SHP77 (cell line): ENCODE measurements at regions not wholly inside any gene's neighbourhood (a gene's known extent, or its start where the extent isn't known, plus 50 kb on each side); places are given as distances from the start of the nearest gene placed in this dataset.
"Not testable (repeated sequence)": the region's sequence is repeated elsewhere in the genome, so short reads cannot be mapped to it uniquely, and the experiment has no call there.

Source experiments
- DNase-seq, 2 experiments: peaks; one replicate each; lab custom pipeline; 2025; lab: John Stamatoyannopoulos, UW

DNA sequence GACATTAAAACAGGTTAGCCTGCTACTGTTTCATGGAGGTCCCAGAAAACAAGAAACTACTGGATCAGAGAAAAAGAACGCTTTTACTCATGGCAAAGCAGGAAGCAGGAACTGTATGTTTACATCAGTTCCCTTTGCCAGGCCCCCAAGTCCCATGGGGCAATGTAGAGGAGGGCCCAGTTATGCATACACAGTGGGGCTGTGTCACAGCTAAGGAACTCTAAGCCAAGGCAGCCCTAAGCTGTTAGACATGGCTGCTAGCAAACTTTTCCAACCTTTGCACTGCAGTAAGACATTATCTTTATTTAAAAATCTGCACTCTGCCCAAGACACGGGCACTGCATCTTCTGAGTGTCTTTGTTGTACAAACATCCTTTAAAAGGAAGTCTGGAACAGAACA is 975.8 kb downstream of the C4orf33 start:
- no peak for DNase-seq

DNA sequence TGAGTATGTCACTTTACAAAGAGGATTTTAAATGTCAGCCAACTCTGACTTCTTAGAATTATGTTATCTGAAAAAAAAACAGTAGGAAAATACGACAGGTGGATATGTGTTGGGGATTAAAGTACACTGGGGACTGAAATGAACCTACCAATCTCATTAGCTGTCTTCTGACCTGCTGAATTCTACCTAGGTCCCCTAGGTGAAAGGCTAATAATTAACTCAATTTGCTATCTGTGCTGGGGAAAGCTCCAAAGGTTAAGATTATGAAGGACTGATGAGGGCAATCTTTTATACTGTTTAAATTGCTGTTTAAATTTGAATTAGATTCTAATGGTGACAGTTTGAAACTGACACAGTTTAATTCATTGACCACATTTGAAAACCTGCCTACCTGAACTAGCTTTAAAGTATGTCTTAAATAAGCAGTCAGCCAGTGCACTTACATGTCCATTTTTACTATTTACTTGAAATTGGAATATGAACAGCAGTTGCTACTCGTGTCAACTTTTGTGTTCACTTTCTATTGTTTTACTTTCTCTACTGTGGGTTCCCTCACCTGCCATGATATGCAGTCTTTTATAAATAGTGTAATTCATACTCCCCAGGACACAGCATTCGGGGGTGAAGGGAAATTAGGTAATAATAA is 977.3 kb downstream of the C4orf33 start:
- no peak for DNase-seq

DNA sequence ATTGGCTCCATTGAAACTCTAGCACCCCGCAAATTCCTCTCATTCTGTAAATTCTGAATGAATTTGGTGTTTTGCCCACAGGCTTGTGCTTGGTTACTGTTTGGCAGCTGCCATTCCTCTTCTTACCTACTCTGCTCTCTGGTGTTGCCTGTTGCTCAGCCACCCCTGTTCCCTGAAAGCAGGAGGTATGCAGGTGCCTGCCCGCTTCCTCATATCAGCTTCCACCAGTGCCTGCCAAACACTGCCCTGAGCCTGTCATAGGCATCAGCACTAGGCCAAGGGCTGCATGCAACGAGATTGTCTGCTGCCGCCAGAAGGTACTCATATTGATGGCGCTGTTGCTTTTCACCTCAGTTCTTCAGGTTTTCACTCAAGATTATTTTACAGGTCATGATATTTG is 978.1 kb downstream of the C4orf33 start:
- DNase-seq: no peak

DNA sequence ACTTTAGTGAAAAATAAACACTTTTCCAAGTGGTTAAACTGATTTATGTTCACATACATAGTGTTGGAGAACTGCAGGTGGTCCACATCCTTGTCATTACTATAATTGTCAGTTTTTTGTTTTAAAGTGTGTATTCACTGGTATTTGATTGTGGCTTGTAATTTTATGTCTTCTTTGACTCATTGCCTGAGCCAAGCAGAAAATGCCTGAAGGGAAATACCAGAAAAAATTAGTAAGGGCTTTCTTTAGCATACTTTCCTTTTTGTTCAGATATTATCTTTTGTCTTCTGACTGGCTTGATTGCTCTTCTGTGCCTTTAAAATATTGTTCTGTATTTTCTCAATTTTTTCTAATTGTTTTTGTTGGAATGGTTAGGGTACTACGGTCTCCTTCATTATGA is 981.3 kb downstream of the C4orf33 start:
- DNase-seq: no peak

DNA sequence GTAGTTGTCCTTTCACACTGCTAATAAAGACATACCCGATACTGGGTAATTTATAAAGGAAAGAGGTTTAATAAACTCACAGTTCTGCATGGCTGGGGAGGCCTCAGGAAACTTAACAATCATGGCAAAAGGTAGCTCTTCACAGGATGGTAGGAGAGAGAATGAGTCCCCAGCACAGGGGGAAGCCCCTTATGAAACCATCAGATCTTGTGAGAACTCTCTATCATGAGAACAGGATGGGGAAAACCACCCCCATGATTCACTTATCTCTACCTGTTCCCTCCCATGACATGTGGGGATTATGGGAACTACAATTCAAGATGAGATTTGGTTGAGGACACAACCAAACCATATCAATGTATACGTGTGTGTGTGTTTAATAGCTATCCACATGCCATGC is 983.1 kb downstream of the C4orf33 start:
- not testable (repeated sequence) for DNase-seq

DNA sequence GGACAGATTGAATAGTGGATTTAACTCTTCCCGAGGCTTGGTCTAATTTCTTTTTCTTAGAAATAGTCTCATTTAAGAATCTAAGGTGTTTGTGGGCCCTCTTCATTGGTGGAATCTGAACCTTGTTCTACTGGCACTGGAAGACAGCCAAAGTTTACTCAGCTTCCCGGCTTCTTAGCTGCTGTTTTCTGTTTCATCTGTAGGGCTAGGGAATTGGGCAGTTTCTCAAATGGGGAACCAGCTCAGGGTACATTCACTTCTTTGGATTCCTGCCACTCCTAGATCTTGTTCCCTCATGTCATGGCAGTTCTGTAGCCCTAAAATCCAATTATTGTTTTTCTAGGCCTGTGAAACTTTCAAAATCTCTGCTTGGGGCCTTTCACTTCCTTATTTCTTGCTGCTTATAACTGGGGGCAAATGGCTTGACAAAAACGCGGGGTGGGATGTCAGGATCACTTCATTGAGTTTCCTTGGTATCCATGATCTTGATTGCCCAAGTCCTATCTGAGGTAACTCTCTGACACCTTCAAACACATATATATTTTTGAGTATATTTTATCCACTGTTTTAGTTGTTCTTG is 985.0 kb downstream of the C4orf33 start:
- DNase-seq: no peak

DNA sequence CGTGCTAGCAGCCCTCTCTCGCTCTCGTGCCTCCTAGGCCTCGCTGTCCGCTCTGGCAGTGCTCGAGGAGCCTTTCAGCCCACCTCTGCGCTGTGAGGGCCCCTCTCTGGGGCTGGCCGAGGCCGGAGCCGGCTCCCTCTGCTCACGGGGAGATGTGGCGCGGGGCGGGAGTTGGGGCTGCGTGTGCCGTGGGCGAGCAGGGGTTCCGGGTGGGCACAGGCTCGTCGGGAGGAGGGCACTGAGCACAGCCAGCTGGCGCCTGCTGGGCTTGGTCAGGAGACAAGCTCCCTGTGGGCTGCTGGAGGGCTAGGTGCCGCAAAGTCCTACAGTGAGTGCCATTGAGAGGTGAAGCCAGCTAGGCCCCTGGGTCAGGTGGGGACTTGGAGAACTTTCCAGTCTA is 994.5 kb downstream of the C4orf33 start:
- no peak for DNase-seq

DNA sequence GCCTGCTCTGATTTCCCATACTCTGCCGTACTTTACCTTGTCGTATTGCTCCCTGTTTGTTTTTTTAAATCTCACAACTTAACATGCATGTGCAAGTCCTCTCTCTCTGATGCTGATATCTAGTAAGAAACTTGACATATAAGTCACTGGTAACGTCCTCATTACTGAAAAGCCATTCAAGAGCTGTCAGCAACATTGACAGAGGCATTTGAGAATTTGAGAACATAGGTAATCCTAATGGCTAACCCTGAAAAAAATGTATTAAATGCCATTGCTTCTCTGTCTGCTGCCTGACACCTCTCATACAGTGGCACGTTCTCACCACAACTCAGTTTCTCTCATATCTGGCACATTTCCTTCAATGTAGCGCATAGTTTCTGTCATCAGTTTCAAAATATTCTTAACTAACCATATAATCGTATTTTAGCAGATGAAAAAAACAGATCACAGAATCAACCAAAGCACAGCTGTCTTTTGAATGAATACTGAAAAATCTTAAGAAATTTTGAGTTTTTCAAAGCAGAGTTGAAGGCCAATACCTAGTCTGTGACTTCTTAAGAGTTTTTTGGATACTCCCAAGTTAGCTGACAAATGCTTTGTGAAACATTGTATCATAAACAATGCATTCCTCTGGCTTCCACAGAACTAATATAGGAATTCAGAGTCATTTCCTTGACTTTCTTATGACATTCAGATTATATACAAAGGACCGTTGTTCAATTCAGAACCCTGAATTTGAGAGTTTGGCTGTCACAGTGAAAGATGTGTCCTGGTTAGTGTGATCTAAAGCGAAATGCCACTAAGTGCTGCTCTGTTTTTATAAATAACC is 996.4 kb downstream of the C4orf33 start:
- DNase-seq: no peak

DNA sequence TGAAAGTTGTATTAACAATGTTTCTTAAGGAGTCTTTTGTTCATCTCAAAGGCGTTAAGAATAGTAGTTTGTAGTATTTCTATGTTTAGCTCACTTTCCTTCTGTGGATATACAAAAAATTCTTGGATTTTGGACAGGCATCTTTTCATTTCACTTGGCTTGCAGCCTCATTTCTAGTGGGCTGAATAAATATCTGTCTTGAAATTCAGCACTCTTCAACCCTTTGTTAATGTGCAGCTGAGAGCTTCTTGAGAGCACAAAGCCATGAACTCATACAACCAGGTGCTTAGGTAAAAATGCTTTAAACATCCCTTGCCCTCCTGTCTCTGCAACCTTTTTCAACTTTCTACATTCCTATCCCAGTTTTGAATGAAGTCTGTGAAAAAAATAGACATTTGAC is 1003.2 kb downstream of the C4orf33 start:
- no peak for DNase-seq

DNA sequence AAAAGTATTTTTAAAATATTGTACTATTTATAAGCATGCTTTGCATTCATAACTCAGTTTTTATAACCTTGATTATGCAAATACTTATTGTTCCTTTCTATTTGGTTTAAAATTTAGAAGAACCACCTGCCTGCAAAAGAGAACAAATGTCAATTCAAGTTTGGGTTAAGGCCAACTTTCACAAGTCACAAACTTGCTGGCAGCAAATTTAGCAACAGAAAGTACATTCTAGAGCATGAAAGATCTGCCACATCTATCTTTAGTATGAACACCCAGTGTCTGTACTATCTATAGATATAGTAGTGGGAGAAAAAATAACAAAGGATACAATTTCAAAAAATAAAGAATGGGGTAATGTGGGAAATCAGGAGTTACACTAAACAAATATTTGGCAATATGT is 1014.2 kb downstream of the C4orf33 start:
- DNase-seq: no peak

DNA sequence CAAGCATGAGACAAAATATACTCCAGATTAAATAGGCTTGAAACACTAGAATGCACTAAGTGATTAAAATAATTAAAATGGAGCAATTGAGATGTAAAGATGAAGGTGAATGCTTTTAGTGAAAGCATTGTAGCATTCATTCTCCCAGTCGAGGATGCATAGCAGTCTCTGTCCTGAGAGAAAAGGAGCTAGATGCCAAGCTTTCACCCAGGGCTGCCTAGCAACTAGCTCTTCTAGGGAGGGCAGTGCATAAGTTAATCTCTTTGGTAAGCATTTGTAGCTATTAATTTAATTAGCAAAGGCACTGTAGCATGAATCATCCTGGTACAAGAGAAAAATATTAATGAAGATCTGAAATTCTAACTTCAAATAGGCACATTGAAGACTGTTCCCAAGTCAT is 1014.8 kb downstream of the C4orf33 start:
- no peak for DNase-seq

DNA sequence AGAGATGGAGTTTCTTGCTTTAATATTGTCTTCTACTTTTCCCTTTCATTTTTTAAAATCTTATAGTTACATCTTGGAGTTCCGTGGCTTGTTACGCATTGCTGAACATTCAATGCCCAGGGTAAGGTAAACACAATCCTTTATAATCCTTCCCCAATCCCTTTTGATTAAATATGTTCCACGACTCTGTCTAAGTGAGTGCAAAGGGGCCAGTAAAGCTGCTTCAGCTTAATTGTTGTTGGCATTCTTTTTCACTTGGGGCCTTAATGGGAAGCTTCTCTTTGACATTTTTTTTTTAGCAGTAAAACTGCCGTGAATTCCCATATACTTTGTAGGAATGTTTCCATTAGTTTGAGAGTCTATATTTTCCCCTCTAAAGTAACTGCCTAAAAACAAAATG is 1028.1 kb downstream of the C4orf33 start:
- no peak for DNase-seq

DNA sequence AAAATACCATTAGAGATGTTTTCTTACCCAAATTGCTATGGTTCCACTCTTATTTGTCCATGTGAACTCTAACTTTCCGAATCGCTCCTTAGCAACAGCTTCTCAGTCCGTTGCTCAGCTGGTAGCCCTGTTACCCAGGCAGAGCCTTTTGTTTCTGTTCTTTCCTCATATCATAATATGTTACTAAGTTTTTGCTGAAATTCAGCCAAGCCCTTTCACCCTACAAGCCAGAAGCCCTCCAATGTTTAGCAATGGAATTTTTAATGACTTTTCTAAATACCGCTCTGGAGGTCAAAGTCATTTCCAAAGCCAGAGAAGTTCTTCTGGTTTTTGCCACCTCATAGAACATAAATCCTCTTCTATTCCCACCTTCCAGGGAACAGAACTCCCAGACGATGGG is 1029.5 kb downstream of the C4orf33 start:
- no peak for DNase-seq

DNA sequence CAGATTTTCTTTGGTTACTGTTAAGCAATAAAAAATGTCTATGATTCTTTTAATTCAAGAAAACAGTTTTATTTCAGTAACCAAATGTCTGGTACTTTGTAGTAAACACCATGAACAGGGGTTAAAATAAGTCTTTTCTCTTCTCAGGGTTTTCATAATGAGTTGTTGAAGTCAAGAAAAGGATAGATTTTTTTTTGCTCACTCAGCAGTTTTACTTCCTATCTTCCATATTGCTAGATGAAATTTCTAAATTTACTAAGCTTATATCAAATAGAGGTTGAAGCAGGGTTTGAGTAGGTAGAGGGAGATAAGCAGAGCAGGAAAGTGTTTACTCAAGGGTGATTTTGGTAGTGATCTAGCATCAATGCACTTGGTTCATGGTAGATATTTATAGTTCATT is 1031.3 kb downstream of the C4orf33 start:
- no peak for DNase-seq

DNA sequence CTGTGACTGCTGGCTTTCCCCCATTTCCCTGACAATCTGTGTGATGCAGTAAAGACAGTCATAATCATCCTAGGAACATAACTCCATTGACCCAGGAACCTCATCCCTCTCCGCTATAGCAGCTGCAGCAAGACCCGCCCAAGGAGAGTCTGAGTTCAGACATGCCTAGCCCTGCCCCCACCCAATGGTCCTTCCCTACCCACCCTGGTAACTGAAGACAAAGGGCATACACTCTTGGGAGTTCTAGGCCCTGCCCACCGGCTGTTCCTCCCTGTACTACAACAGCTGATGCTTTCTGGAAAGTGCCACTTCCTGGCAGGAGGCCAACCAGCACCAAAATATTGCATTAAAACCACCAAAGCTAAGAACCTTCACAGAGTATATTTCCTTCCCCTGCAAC is 1035.6 kb downstream of the C4orf33 start:
- no peak for DNase-seq

DNA sequence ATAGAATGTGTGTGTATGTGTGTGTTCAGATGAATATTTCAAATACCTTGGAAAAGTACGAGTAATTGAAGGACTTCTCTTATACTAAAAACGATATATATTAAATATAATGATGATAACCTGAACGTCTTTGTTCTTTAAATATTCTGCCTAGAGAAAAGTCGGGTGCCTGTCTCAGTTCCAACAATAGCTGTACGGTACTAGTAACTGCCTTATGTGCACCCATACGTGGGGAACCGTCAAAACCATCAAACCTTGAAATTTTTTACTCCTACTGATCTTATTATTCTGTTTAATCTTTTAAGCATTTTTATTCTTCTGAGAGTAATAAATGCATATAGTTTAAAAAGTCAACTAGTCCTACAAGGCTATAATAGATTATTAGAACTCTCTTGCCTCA is 1045.7 kb downstream of the C4orf33 start:
- no peak for DNase-seq

DNA sequence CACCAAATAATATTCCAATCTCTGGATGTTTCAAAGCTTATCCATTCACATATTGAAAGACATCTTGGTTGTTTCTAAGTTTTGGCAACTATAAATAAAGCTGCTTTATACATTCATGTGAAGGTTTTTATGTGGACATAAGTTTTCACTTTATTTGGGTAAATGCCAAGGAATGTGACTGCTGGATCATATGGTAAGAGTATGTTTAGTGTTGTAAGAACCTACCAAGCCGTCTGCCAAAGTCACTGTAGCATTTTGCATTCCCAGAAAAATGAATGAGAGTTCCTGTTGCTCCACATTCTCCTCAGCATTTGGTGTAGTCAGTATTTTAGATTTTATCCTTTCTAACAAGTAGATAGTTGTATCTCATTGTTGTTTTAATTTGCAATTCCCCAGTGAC is 1047.7 kb downstream of the C4orf33 start:
- no peak for DNase-seq

DNA sequence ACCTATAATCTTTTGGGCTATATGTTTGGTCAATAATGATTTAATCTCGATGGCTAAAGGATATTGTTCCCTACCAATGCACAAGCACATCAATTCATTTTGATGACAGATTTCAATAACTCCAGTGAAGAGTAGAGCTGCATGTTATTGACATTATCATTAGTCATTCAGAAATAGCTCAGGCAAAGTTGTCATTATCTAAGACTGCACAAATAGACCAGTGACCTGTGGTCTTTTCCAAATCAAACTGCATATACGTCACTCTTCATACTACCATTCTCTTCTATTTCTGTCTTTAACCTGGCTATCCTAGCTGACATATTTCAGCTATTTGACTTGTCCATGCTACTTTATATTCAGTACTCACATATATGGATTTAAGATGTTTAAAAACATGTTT is 1050.8 kb downstream of the C4orf33 start:
- peak; percentile 30 to 31 for DNase-seq

DNA sequence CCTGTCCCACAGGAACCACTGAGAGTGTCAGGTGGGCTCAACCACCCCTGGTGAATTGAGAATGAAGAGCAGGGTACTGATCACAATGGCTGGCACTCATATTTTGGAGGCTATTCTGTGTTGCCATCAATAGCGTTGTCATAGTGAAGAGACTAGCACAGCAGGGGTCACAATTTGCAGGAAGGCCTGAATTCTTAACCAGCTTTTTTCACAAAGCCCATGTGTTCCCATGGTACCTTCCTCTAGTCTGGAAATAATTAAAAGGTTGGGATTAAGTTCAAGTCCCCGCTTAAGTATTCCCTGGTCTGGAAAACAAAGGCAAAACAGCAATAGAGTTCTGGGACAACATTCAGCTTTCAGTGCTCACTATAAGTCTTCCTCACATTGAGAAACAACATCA is 1051.7 kb downstream of the C4orf33 start:
- no peak for DNase-seq

DNA sequence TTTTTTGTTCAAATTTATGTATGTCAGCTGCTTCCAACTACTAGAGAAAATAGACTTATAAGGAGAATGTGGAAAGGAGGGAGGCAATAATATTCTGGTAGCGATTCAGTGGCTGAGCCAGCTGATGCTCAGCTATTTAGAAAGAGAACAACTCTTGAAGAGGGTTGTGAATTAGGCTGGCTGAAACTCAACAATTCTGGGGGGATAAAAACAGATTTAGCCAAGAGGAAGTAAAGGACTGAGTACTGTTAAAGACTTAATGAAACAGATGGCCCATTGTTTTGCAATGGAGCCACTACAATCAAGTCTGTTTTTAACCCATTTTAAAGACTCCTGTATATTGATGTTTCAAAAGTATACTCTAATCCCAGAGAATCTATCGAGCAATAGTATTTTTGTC is 1058.9 kb downstream of the C4orf33 start:
- no peak for DNase-seq

DNA sequence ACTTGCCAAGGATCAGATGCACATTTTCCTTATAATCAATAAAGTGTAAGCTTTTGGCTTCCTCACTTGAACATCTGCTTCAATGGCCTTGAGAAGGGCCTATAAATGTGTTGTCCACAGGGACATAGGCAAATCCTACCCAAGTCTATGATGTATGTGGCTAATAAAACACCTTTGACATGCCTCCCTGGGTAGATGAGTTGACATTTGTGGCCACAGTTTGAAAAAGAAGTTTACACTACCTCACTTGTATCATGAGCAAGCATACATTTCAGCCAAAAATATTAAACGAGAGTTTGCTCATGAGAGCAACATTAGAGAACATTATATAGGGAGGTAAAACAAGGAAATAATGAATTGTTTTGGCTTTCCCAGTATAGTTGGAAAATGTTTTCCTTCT is 1067.7 kb downstream of the C4orf33 start:
- DNase-seq: no peak

DNA sequence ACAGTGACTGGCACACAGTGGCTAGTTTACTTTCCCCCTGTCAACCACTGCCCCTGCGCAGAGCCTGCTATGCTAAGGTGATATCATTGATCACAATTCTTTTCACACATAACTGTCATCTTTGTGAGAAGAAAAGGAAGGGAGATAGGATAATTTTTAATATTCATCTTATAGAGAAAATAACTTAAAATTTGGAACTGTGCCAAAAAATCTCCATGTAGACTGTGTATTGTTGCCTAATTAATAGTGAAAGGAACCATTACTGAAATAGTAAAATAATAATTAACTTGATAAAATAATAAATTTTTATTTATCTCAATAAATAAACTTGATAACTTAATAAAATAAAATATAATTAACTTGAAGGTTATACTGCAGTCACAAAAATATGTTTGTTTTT is 1069.4 kb downstream of the C4orf33 start:
- no peak for DNase-seq

DNA sequence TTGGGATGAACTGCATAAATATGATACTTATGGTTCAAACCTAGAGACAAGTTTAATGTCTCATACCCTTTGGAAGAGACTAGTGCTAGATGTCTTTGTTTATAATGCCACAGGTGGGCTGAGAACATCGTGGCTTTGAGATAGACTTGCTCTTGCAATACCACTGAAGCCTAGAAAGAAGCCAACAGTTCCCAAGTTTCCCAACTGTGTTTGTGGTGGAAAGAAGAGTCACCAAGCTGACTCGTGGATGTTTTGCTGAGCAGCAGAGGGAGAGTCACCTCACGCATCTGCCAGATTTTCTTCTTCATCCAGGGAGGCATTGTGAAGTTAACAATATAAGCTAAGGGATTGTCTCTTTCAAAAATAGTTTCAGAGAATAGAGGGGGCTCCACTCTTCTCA is 1076.2 kb downstream of the C4orf33 start:
- DNase-seq: no peak

DNA sequence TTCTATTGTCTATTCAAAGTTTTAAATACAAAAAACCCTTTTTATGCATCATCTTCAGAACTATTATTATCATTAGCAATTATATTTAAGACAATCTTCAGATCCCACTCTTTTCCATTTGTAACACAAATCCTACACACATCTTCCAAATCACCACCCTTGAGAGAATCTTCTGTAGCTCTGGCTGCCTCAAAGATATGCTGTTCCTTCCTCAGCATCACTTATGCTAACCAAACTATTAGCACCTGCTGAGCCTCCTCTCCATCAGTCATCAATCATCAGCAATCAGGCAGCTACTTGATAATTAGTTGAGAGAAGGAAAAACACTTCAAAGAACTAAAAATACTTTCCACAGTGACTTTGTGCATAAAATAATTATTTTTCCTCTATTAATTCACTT is 1082.2 kb downstream of the C4orf33 start:
- DNase-seq: no peak
